ENCODE measurements at regions not wholly inside any gene's neighbourhood (a gene's known extent, or its start where the extent isn't known, plus 50 kb on each side); places are given as distances from the start of the nearest gene placed in this dataset.

GRCh38 chr13:44757671-44758070 is 181.5 kb upstream of the TSC22D1 start:
- no peak for TF ChIP-seq ZFX (IDR thresholded peaks at IDR 0.05)
- no peak for TF ChIP-seq CTCF (conservative IDR thresholded peaks at IDR 0.05)
- no peak overlapping the region for H3K27ac ChIP-seq

GRCh38 chr13:44756276-44756810 is 180.2 kb upstream of the TSC22D1 start:
- H3K27ac ChIP-seq: peak overlapping the region; percentile 1; the same call in 1 of the 2 replicates
- TF ChIP-seq ZFX (IDR thresholded peaks at IDR 0.05) (no peak), CTCF (conservative IDR thresholded peaks at IDR 0.05) (no peak)

- TF ChIP-seq ZFX (IDR thresholded peaks at IDR 0.05): no peak
- no peak for TF ChIP-seq CTCF (conservative IDR thresholded peaks at IDR 0.05)
- no peak overlapping the region for H3K27ac ChIP-seq
These were observed 179.7 kb upstream of the TSC22D1 start for GRCh38 chr13:44755872-44756271.

- no peak overlapping the region for H3K27ac ChIP-seq
- no peak for TF ChIP-seq ZFX (IDR thresholded peaks at IDR 0.05)
- no peak for TF ChIP-seq CTCF (conservative IDR thresholded peaks at IDR 0.05)
These were observed 176.0 kb upstream of the TSC22D1 start for GRCh38 chr13:44752164-44752563.

- TF ChIP-seq ZFX (IDR thresholded peaks at IDR 0.05) (no peak), CTCF (conservative IDR thresholded peaks at IDR 0.05) (no peak)
- no peak overlapping the region for H3K27ac ChIP-seq
These were observed 174.5 kb upstream of the TSC22D1 start for GRCh38 chr13:44750630-44751029.

GRCh38 chr13:44749906-44750305 is 173.8 kb upstream of the TSC22D1 start:
- no peak overlapping the region for H3K27ac ChIP-seq
- no peak for TF ChIP-seq CTCF (conservative IDR thresholded peaks at IDR 0.05)
- no peak for TF ChIP-seq ZFX (IDR thresholded peaks at IDR 0.05)

- TF ChIP-seq ZFX (IDR thresholded peaks at IDR 0.05) (no peak), CTCF (conservative IDR thresholded peaks at IDR 0.05) (no peak)
- no peak overlapping the region for H3K27ac ChIP-seq
These were observed 172.3 kb upstream of the TSC22D1 start for GRCh38 chr13:44748439-44748838.
